CD14-positive monocyte (primary cell): ENCODE measurements at regions not wholly inside any gene's neighbourhood (a gene's known extent, or its start where the extent isn't known, plus 50 kb on each side); places are given as distances from the start of the nearest gene placed in this dataset.

ENCODE experiments used
- DNase-seq, 3 donors: peaks; one replicate each; pipeline ENCODE4 v3.0.0-alpha.2; 2011 to 2022
- H2AFZ ChIP-seq: 2 replicates; pipeline ENCODE4 v1.6.0; 2012; ENCODE audit warnings: mild to moderate bottlenecking, low read depth, low read length, inconsistent platforms; ENCODE audit not compliant: insufficient read depth, poor library complexity, severe bottlenecking
- H3K27ac ChIP-seq, 2 donors: 1 replicate in 1 of 2; 2 replicates in 1 of 2; pipeline ENCODE4 v1.5.1; 2012 to 2013; ENCODE audit warnings: low read length in 2 of 2, control low read depth in 1 of 2, inconsistent platforms in 1 of 2, low read depth in 1 of 2, mild to moderate bottlenecking in 1 of 2
- H3K27me3 ChIP-seq, 2 donors: one replicate each; pipeline versions ENCODE4 v1.6.0 to v1.6.1; 2011 to 2013; ENCODE audit warnings: low read length in 2 of 2; ENCODE audit not compliant: control insufficient read depth in 2 of 2, insufficient read depth in 2 of 2
- H3K36me3 ChIP-seq, 2 donors: replicated peaks in 1 of 2; 1 replicate in 1 of 2; 2 replicates in 1 of 2; pipeline versions ENCODE4 v1.5.1 to v1.6.1; 2012 to 2013; ENCODE audit warnings: low read length in 2 of 2, control low read depth in 1 of 2, inconsistent platforms in 1 of 2, mild to moderate bottlenecking in 1 of 2; ENCODE audit not compliant: insufficient read depth in 2 of 2, control insufficient read depth in 1 of 2
- H3K4me1 ChIP-seq, 2 donors: 1 replicate in 1 of 2; 2 replicates in 1 of 2; pipeline versions ENCODE4 v1.5.1 to v1.6.1; 2012 to 2013; ENCODE audit warnings: low read length in 2 of 2, control low read depth in 1 of 2, inconsistent platforms in 1 of 2, mild to moderate bottlenecking in 1 of 2, moderate library complexity in 1 of 2; ENCODE audit not compliant: insufficient read depth in 2 of 2, control insufficient read depth in 1 of 2
- H3K4me2 ChIP-seq: replicated peaks from 2 replicates; pipeline ENCODE3; 2012; ENCODE audit warnings: low read length, moderate library complexity, mild to moderate bottlenecking; ENCODE audit not compliant: poor library complexity, severe bottlenecking; ENCODE audit errors: extremely low read depth
- H3K4me3 ChIP-seq, 3 experiments: fragments of 200-600 bp in 1 of 3; sonication (generic) in 1 of 3; replicated peaks in 1 of 3; 1 replicate in 2 of 3; 2 replicates in 1 of 3; pipeline ENCODE4 v1.5.1; 2011 to 2013; ENCODE audit warnings: low read length in 3 of 3, mild to moderate bottlenecking in 3 of 3, control low read depth in 2 of 3, low read depth in 2 of 3, inconsistent platforms in 1 of 3, moderate library complexity in 1 of 3
- H3K79me2 ChIP-seq: 2 replicates; pipeline ENCODE4 v1.6.0; 2012; ENCODE audit warnings: mild to moderate bottlenecking, control low read depth, inconsistent platforms, low read length, moderate library complexity; ENCODE audit not compliant: insufficient read depth
- H3K9ac ChIP-seq: 2 replicates; pipeline ENCODE4 v1.6.0; 2017; ENCODE audit warnings: low read length, mild to moderate bottlenecking; ENCODE audit not compliant: insufficient read depth, poor library complexity, severe bottlenecking
- H3K9me3 ChIP-seq, 2 donors: replicated peaks in 1 of 2; 1 replicate in 1 of 2; 2 replicates in 1 of 2; pipeline versions ENCODE4 v1.5.1 to v1.6.1; 2012 to 2013; ENCODE audit warnings: low read length in 2 of 2, control low read depth in 1 of 2; ENCODE audit not compliant: control insufficient read depth in 1 of 2, insufficient read depth in 1 of 2
- H4K20me1 ChIP-seq: 2 replicates; pipeline ENCODE4 v1.6.0; 2012; ENCODE audit warnings: mild to moderate bottlenecking, low read length, control low read depth, moderate library complexity; ENCODE audit not compliant: insufficient read depth
- H3K27ac Mint-ChIP-seq, 7 donors: one replicate each; pipeline ENCODE4 v1.8.0; 2020; ENCODE audit warnings: mild to moderate bottlenecking in 7 of 7, mixed read lengths in 7 of 7, moderate library complexity in 6 of 7, inconsistent platforms in 2 of 7
- H3K27me3 Mint-ChIP-seq, 3 donors: one replicate each; pipeline ENCODE4 v1.8.0; 2021 to 2022; ENCODE audit warnings: low read depth in 3 of 3, mild to moderate bottlenecking in 3 of 3, mixed read lengths in 3 of 3, moderate library complexity in 3 of 3, inconsistent platforms in 1 of 3
- H3K36me3 Mint-ChIP-seq, 2 donors: one replicate each; pipeline ENCODE4 v1.8.0; 2020; ENCODE audit warnings: mixed read lengths in 2 of 2, inconsistent platforms in 1 of 2, mild to moderate bottlenecking in 1 of 2
- H3K4me1 Mint-ChIP-seq: one replicate; pipeline ENCODE4 v1.8.0; 2020; ENCODE audit warnings: mild to moderate bottlenecking, mixed read lengths
- H3K4me3 Mint-ChIP-seq, 2 donors: one replicate each; pipeline ENCODE4 v1.8.0; 2020; ENCODE audit warnings: mild to moderate bottlenecking in 2 of 2, mixed read lengths in 2 of 2, moderate library complexity in 1 of 2
- H3K9me3 Mint-ChIP-seq, 7 donors: one replicate each; pipeline ENCODE4 v1.8.0; 2020 to 2022; ENCODE audit warnings: mixed read lengths in 7 of 7, mild to moderate bottlenecking in 6 of 7, moderate library complexity in 6 of 7, inconsistent platforms in 2 of 7
- CTCF ChIP-seq: fragments of 200-600 bp; IDR thresholded peaks from one replicate; pipeline ENCODE4 v1.8.0; 2022; ENCODE audit warnings: antibody characterized with exemption, mild to moderate bottlenecking
- WGBS: methylation state at CpG from one replicate; pipeline ENCODE4 v1.1.5; 2013; ENCODE audit warnings: missing lambda C conversion rate; ENCODE audit not compliant: insufficient coverage; 5-methylcytosine and 5-hydroxymethylcytosine counted together
- intact Hi-C, 2 donors: fragments of 100-400 bp; cut with micrococcal nuclease; formaldehyde crosslinking; loops; one replicate each; pipeline versions ENCODE4 v1.15.0 to v1.15.1; 2023

GRCh38 chr4:60034361-60034760, 1165.8 kb upstream of the ADGRL3 start:
- Mint-ChIP-seq H3K27me3 (no peaks in the 10 kb centered on the region), H3K9me3 (peaks cover 0 to 16% (median 3%) of the 10 kb centered on the region in 7 donors), H3K4me1 (no peaks in the 10 kb centered on the region), H3K4me3 (no peak overlapping the region), H3K36me3 (no peaks in the 10 kb centered on the region), H3K27ac (no peak overlapping the region)
- H2AFZ ChIP-seq: no peak overlapping the region
- WGBS: 27% methylated on average over 5 of the region's 6 CpGs
- H3K36me3 ChIP-seq: no peaks in the 10 kb centered on the region
- H3K27ac ChIP-seq: no peak overlapping the region
- no peak for DNase-seq
- intact Hi-C loops: no loop called here
- H3K79me2 ChIP-seq: no peaks in the 10 kb centered on the region
- peaks cover 0 to 14% of the 10 kb centered on the region in 2 donors for H3K9me3 ChIP-seq
- H3K9ac ChIP-seq: no peak overlapping the region
- no peak overlapping the region for H3K4me2 ChIP-seq
- H3K4me3 ChIP-seq: no peak overlapping the region
- TF ChIP-seq CTCF: no peak
- no peaks in the 10 kb centered on the region for H4K20me1 ChIP-seq
- no peaks in the 10 kb centered on the region for H3K4me1 ChIP-seq
- H3K27me3 ChIP-seq: no peaks in the 10 kb centered on the region

GRCh38 chr4:60039908-60040307, 1160.2 kb upstream of the ADGRL3 start:
- Mint-ChIP-seq H3K4me3 (no peak overlapping the region), H3K27me3 (no peaks in the 10 kb centered on the region), H3K9me3 (peaks cover 3 to 19% (median 7%) of the 10 kb centered on the region in 7 donors), H3K4me1 (no peaks in the 10 kb centered on the region), H3K27ac (no peak overlapping the region), H3K36me3 (no peaks in the 10 kb centered on the region)
- Histone ChIP-seq H2AFZ (no peak overlapping the region), H3K4me2 (no peak overlapping the region), H3K9me3 (peaks cover 22 to 30% of the 10 kb centered on the region in 2 donors), H3K9ac (no peak overlapping the region), H3K36me3 (no peaks in the 10 kb centered on the region), H3K27ac (no peak overlapping the region), H3K79me2 (no peaks in the 10 kb centered on the region), H4K20me1 (no peaks in the 10 kb centered on the region), H3K4me1 (no peaks in the 10 kb centered on the region), H3K4me3 (no peak overlapping the region), H3K27me3 (no peaks in the 10 kb centered on the region)
- no peak for TF ChIP-seq CTCF
- intact Hi-C loops: no loop called here
- 75% methylated on average over 2 of the region's 2 CpGs for WGBS
- no peak for DNase-seq
